Testis (tissue), 2 donors: ENCODE measurements at regions not wholly inside any gene's neighbourhood (a gene's known extent, or its start where the extent isn't known, plus 50 kb on each side); places are given as distances from the start of the nearest gene placed in this dataset.

ENCODE experiments used
- CTCF ChIP-seq, 3 experiments: fragments of 450-650 bp in 2 of 3; fragments of 200-600 bp in 1 of 3; sonication (generic) in 1 of 3; IDR thresholded peaks; one replicate each; pipeline ENCODE4 v1.5.1; 2016 to 2019; ENCODE audit warnings: antibody characterized with exemption in 3 of 3, mild to moderate bottlenecking in 2 of 3, moderate library complexity in 1 of 3
- POLR2A ChIP-seq: fragments of 450-650 bp; IDR thresholded peaks from one replicate; pipeline ENCODE4 v1.6.1; 2017; ENCODE audit warnings: antibody characterized with exemption, mild to moderate bottlenecking, moderate library complexity

DNA sequence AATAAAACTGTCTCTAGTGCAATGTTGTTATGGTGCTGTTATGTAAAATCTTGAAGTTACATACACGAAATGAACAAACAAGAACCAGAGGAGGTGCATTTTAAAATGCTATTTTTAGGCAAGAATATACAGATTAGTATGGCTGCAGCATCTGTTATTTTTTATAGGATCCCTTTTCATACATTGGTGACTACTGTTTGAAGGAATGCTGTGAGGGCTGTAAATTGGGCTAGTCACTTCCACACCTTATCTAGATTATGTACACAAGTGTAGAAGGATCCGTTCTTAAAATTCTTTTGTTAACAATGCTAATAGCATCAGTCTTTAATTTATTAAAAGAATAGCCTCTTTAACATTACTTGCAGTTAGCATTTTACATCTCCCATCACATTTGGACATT is 284.3 kb upstream of the MDGA2 start:
- TF ChIP-seq POLR2A (no peak), CTCF (IDR thresholded peaks at IDR 0.05) (no peak)
